Pancreas (tissue), 10 donors: ENCODE measurements at regions not wholly inside any gene's neighbourhood (a gene's known extent, or its start where the extent isn't known, plus 50 kb on each side); places are given as distances from the start of the nearest gene placed in this dataset.

Experiments
- ATAC-seq, 4 donors: fragments of 200-7000 bp; cut with Tn5 transposase; one replicate each; pipeline versions ENCODE4 v1.8.0 to v1.9.1; 2020; ENCODE audit warnings: mild to moderate bottlenecking in 4 of 4, moderate library complexity in 4 of 4
- DNase-seq, 6 donors: peaks; one replicate each; pipeline ENCODE4 v3.0.0-alpha.2; 2020
- FAIRE-seq: peaks from 2 replicates; lab custom pipeline; 2012; peaks lifted over from hg19 to GRCh38; lab: Jason Lieb, UNC
- H3K27ac ChIP-seq, 4 donors: fragments of 200-600 bp; sonication (generic); 1 replicate in 3 of 4; 2 replicates in 1 of 4; pipeline versions ENCODE4 v1.5.0 to v1.8.0; 2020
- H3K27me3 ChIP-seq, 4 donors: fragments of 200-600 bp; one replicate each; pipeline ENCODE4 v1.8.0; 2021
- H3K36me3 ChIP-seq, 3 donors: fragments of 200-600 bp; sonication (generic) in 1 of 3; one replicate each; pipeline versions ENCODE4 v1.5.0 to v1.8.0; 2020 to 2021
- H3K4me1 ChIP-seq, 3 donors: fragments of 200-600 bp; one replicate each; pipeline ENCODE4 v1.8.0; 2021
- H3K4me3 ChIP-seq, 4 donors: fragments of 200-600 bp; sonication (generic) in 2 of 4; one replicate each; pipeline versions ENCODE4 v1.5.0 to v1.8.0; 2020 to 2021
- H3K9me3 ChIP-seq, 4 donors: fragments of 200-600 bp; one replicate each; pipeline ENCODE4 v1.8.0; 2021
- CTCF ChIP-seq, 4 donors: fragments of 200-600 bp; sonication (generic) in 3 of 4; IDR thresholded peaks; one replicate each; pipeline versions ENCODE4 v1.5.0 to v1.8.0; 2021; ENCODE audit warnings: antibody characterized with exemption in 4 of 4
- WGBS, 2 donors: extraction: QIAGEN DNeasy Blood & Tissue Kit; methylation state at CpG; one replicate each; pipeline ENCODE4 v1.1.7; 2013; 5-methylcytosine and 5-hydroxymethylcytosine counted together
- intact Hi-C, 3 donors: fragments of 100-400 bp; cut with DNase I; formaldehyde crosslinking; loops; one replicate each; pipeline versions ENCODE4 v1.11.1 to v1.14.2; 2022
- donor health status: healthy with polysubstance abuse.
- donor health status: DM: no; HTN: no; CAD: no; lungs with moderate emphysema.
- donor health status: DM: no; HTN: no; CAD: no.
- donor health status: control.
- donor health status: control.
- donor health status: Bipolar disorder and iron deficiency.
- donor health status: DM: yes; HTN: yes; CAD: no.
- donor health status: DM: no; HTN: no; CAD: no.
- donor health status: DM: no; HTN: no; CAD: no.
- donor health status: DM: yes; HTN: yes; CAD: no.

- H3K36me3 ChIP-seq, result no peaks in the 10 kb centered on the region
- TF ChIP-seq CTCF (IDR thresholded peaks at IDR 0.05), result no peak
- no peaks in the 10 kb centered on the region for H3K4me1 ChIP-seq
- H3K4me3 ChIP-seq, result no peak overlapping the region
- no peaks in the 10 kb centered on the region for H3K9me3 ChIP-seq
- WGBS, 2 donors, result 50 to 59% methylated on average over 3 of the region's 3 CpGs
- intact Hi-C loops, result no loop called here
- FAIRE-seq (no peak), DNase-seq (no peak), ATAC-seq (no peak)
- H3K27ac ChIP-seq, result no peak overlapping the region
- H3K27me3 ChIP-seq, result no peaks in the 10 kb centered on the region
Measured at GRCh38 chr15:91564631-91565030, 288.9 kb upstream of the SLCO3A1 start.

DNA sequence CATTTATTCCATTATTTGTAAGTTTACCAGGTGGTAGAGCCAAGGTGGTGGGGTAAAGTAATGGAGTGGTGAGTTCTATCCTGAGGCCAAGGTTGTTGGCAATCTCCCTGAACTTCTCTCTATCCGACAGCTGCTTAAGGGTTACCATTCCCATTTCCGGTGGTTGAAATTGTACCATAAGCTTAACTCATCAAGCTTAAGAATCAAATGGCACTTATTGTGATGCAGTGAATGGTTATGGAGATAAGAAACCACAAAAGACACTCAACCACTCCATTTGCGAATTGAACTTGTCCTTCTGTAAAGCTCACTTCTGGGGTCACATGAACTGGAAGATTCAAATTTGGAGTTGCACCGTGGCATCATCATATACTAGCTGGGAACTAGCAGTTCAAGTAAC is 287.4 kb upstream of the SLCO3A1 start:
- WGBS, 2 donors, result 75 to 81% methylated on average over 4 of the region's 4 CpGs
- Histone ChIP-seq H3K27ac (no peak overlapping the region), H3K9me3 (no peaks in the 10 kb centered on the region), H3K27me3 (no peaks in the 10 kb centered on the region), H3K4me1 (no peaks in the 10 kb centered on the region), H3K36me3 (no peaks in the 10 kb centered on the region), H3K4me3 (no peak overlapping the region)
- TF ChIP-seq CTCF (IDR thresholded peaks at IDR 0.05), result no peak
- DNase-seq, result no peak
- ATAC-seq, result no peak
- intact Hi-C loops, result no loop called here
- no peak for FAIRE-seq

- Histone ChIP-seq H3K27me3 (no peaks in the 10 kb centered on the region), H3K4me1 (no peaks in the 10 kb centered on the region), H3K36me3 (no peaks in the 10 kb centered on the region), H3K27ac (no peak overlapping the region), H3K4me3 (no peak overlapping the region), H3K9me3 (no peaks in the 10 kb centered on the region)
- no peak for TF ChIP-seq CTCF (IDR thresholded peaks at IDR 0.05)
- intact Hi-C loops, result no loop called here
- no peak for ATAC-seq
- no peak for FAIRE-seq
- 62 to 66% methylated on average over 2 of the region's 2 CpGs for WGBS, 2 donors
- no peak for DNase-seq
Measured at GRCh38 chr15:91568036-91568435, 285.5 kb upstream of the SLCO3A1 start.

- intact Hi-C loops, result no loop called here
- H3K4me1 ChIP-seq, result no peaks in the 10 kb centered on the region
- 52 to 54% methylated on average over 5 of the region's 5 CpGs for WGBS, 2 donors
- DNase-seq (no peak), FAIRE-seq (no peak), ATAC-seq (no peak)
- H3K36me3 ChIP-seq, result no peaks in the 10 kb centered on the region
- H3K4me3 ChIP-seq, result no peak overlapping the region
- no peaks in the 10 kb centered on the region for H3K27me3 ChIP-seq
- no peaks in the 10 kb centered on the region for H3K9me3 ChIP-seq
- no peak for TF ChIP-seq CTCF (IDR thresholded peaks at IDR 0.05)
- H3K27ac ChIP-seq, result no peak overlapping the region
Measured at GRCh38 chr15:91572110-91572509, 281.4 kb upstream of the SLCO3A1 start.

GRCh38 chr15:91576096-91576495 is 277.4 kb upstream of the SLCO3A1 start:
- Histone ChIP-seq H3K27me3 (no peaks in the 10 kb centered on the region), H3K4me1 (no peaks in the 10 kb centered on the region), H3K27ac (no peak overlapping the region), H3K36me3 (no peaks in the 10 kb centered on the region), H3K9me3 (no peaks in the 10 kb centered on the region), H3K4me3 (no peak overlapping the region)
- 77 to 81% methylated on average over 4 of the region's 4 CpGs for WGBS, 2 donors
- no peak for TF ChIP-seq CTCF (IDR thresholded peaks at IDR 0.05)
- ATAC-seq (no peak), FAIRE-seq (no peak), DNase-seq (no peak)
- intact Hi-C loops, result no loop called here
